Natural killer cell (primary cell): ENCODE measurements at regions not wholly inside any gene's neighbourhood (a gene's known extent, or its start where the extent isn't known, plus 50 kb on each side); places are given as distances from the start of the nearest gene placed in this dataset.

Experiments
- ATAC-seq, 3 donors: fragments of 150-1000 bp in 2 of 3; fragments of 200-7000 bp in 1 of 3; cut with Tn5 transposase; 1 replicate in 1 of 3; 2 replicates in 2 of 3; pipeline ENCODE4 v1.10.0; 2021; ENCODE audit warnings: mild to moderate bottlenecking in 2 of 3, moderate library complexity in 2 of 3
- DNase-seq, 2 donors: peaks; one replicate each; pipeline versions ENCODE4 v3.0.0 to v3.0.0-alpha.2; 2013 to 2021; ENCODE audit warnings: mixed read lengths in 1 of 2
- H3K27ac ChIP-seq: one replicate; pipeline ENCODE4 v1.5.1; 2013; ENCODE audit warnings: mild to moderate bottlenecking, low read length
- H3K27me3 ChIP-seq: one replicate; pipeline ENCODE4 v1.6.1; 2013; ENCODE audit warnings: low read length; ENCODE audit not compliant: control insufficient read depth, insufficient read depth
- H3K36me3 ChIP-seq: one replicate; pipeline ENCODE4 v1.6.1; 2013; ENCODE audit warnings: low read length; ENCODE audit not compliant: control insufficient read depth, insufficient read depth
- H3K4me1 ChIP-seq: one replicate; pipeline ENCODE4 v1.6.1; 2013; ENCODE audit warnings: low read length; ENCODE audit not compliant: control insufficient read depth, insufficient read depth
- H3K4me3 ChIP-seq: one replicate; pipeline ENCODE4 v1.5.1; 2013; ENCODE audit warnings: low read length
- H3K9me3 ChIP-seq: one replicate; pipeline ENCODE4 v1.6.1; 2013; ENCODE audit warnings: low read length; ENCODE audit not compliant: control insufficient read depth, insufficient read depth
- H3K27ac Mint-ChIP-seq, 2 donors: one replicate each; pipeline ENCODE4 v1.8.0; 2022; ENCODE audit warnings: mild to moderate bottlenecking in 2 of 2, mixed read lengths in 2 of 2, moderate library complexity in 1 of 2
- H3K27me3 Mint-ChIP-seq, 2 donors: one replicate each; pipeline ENCODE4 v1.8.0; 2022; ENCODE audit warnings: low read depth in 2 of 2, mixed read lengths in 2 of 2
- H3K36me3 Mint-ChIP-seq: one replicate; pipeline ENCODE4 v1.8.0; 2022; ENCODE audit warnings: mixed read lengths
- H3K4me1 Mint-ChIP-seq, 2 donors: one replicate each; pipeline ENCODE4 v1.8.0; 2022; ENCODE audit warnings: mixed read lengths in 2 of 2
- H3K4me3 Mint-ChIP-seq: one replicate; pipeline ENCODE4 v1.8.0; 2022; ENCODE audit warnings: mild to moderate bottlenecking, moderate library complexity, mixed read lengths
- H3K9me3 Mint-ChIP-seq, 2 donors: one replicate each; pipeline ENCODE4 v1.8.0; 2022; ENCODE audit warnings: mixed read lengths in 2 of 2
- CTCF ChIP-seq: fragments of 200-600 bp; IDR thresholded peaks from one replicate; pipeline ENCODE4 v1.8.0; 2022; ENCODE audit warnings: antibody characterized with exemption
- WGBS: methylation state at CpG from one replicate; pipeline ENCODE4 v1.1.7; 2013; ENCODE audit warnings: missing lambda C conversion rate; ENCODE audit not compliant: insufficient coverage; 5-methylcytosine and 5-hydroxymethylcytosine counted together
- intact Hi-C: fragments of 100-400 bp; cut with micrococcal nuclease; formaldehyde crosslinking; loops from one replicate; pipeline ENCODE4 v1.14.2; 2022

GRCh38 chr1:238982736-238983135 is 403.6 kb upstream of the CHRM3 start:
- Mint-ChIP-seq H3K4me1 (no peaks in the 10 kb centered on the region), H3K9me3 (peaks cover 3 to 9% of the 10 kb centered on the region in 2 donors), H3K4me3 (no peak overlapping the region), H3K27me3 (no peaks in the 10 kb centered on the region), H3K27ac (no peak overlapping the region), H3K36me3 (no peaks in the 10 kb centered on the region)
- TF ChIP-seq CTCF, result no peak
- Histone ChIP-seq H3K36me3 (no peaks in the 10 kb centered on the region), H3K27me3 (no peaks in the 10 kb centered on the region), H3K4me1 (no peaks in the 10 kb centered on the region), H3K4me3 (no peak overlapping the region), H3K9me3 (no peaks in the 10 kb centered on the region), H3K27ac (no peak overlapping the region)
- DNase-seq, result no peak
- 53% methylated on average over 5 of the region's 5 CpGs for WGBS
- intact Hi-C loops, result no loop called here
- ATAC-seq, result no peak

DNA sequence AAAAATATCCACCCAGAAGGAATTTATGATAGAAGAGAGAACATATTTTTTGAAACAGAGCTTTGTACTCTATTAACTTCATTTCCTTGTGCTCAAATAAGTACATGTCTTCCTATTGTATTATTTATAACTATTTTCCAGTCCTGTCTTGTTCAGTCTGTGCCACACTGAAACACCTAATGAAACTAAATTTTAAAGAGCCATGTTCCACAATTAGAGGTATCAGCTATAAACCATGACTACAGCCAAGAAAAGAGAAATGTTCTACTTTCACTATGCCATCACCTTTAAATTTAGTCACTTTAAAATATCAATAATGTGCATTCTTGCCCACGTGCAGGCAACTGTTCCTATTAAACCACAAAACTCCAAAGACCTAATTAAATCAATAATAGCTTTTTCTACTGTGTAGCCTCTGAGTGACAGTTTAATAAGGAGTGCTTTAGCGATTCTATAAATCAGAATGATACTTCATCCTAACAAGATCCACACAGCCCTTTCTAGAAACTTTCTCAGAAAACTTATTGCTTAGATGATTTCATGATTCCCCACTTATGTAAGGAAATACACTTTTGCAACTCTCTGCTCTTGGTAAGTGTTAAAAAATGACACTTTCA is 404.9 kb upstream of the CHRM3 start:
- Mint-ChIP-seq H3K27ac (no peak overlapping the region), H3K27me3 (no peaks in the 10 kb centered on the region), H3K4me3 (no peak overlapping the region), H3K36me3 (no peaks in the 10 kb centered on the region), H3K9me3 (peaks cover 3 to 9% of the 10 kb centered on the region in 2 donors), H3K4me1 (no peaks in the 10 kb centered on the region)
- Histone ChIP-seq H3K4me1 (no peaks in the 10 kb centered on the region), H3K9me3 (no peaks in the 10 kb centered on the region), H3K4me3 (no peak overlapping the region), H3K27me3 (no peaks in the 10 kb centered on the region), H3K27ac (no peak overlapping the region), H3K36me3 (no peaks in the 10 kb centered on the region)
- intact Hi-C loops, result no loop called here
- WGBS, result no CpG with 5 or more reads among the region's 2 CpGs
- no peak for ATAC-seq
- DNase-seq, result no peak
- TF ChIP-seq CTCF, result no peak

DNA sequence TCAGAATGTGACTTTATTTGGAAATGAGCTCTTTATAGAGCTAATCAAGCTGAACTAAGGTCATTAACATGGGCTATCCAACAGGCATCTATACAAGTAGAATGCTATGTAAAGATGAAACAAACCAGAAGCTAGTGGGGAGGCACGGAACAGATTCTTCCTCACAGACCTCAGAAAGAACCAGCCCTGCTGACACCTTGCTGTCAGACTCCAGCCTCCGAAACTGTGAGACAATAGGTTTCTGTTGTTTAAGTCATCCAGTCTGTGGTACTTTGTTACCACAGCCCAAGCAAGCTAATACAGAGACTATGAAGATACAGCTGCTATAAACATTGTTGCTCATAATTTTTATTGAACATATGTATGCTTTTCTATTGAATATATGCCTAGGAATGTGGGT is 406.3 kb upstream of the CHRM3 start:
- Histone ChIP-seq H3K27me3 (no peaks in the 10 kb centered on the region), H3K27ac (no peak overlapping the region), H3K4me1 (no peaks in the 10 kb centered on the region), H3K9me3 (no peaks in the 10 kb centered on the region), H3K4me3 (no peak overlapping the region), H3K36me3 (no peaks in the 10 kb centered on the region)
- no peak overlapping the region for H3K27ac Mint-ChIP-seq
- no peaks in the 10 kb centered on the region for H3K27me3 Mint-ChIP-seq
- no peak for TF ChIP-seq CTCF
- no peak overlapping the region for H3K4me3 Mint-ChIP-seq
- H3K36me3 Mint-ChIP-seq, result no peaks in the 10 kb centered on the region
- 67% methylated on average over 1 of the region's 2 CpGs for WGBS
- no peaks in the 10 kb centered on the region for H3K4me1 Mint-ChIP-seq
- ATAC-seq (no peak), DNase-seq (no peak)
- intact Hi-C loops, result no loop called here
- H3K9me3 Mint-ChIP-seq, result peaks cover 7 to 9% of the 10 kb centered on the region in 2 donors

- no peaks in the 10 kb centered on the region for H3K27me3 Mint-ChIP-seq
- H3K27me3 ChIP-seq, result no peaks in the 10 kb centered on the region
- ATAC-seq, result no peak
These were observed 421.7 kb upstream of the CHRM3 start for GRCh38 chr1:238964631-238965030.

More at GRCh38 chr1:238964631-238965030, 421.7 kb upstream of the CHRM3 start:
- Histone ChIP-seq H3K9me3 (no peaks in the 10 kb centered on the region), H3K36me3 (no peaks in the 10 kb centered on the region), H3K4me3 (no peak overlapping the region), H3K4me1 (no peaks in the 10 kb centered on the region), H3K27ac (no peak overlapping the region)
- Mint-ChIP-seq H3K4me1 (no peaks in the 10 kb centered on the region), H3K4me3 (no peak overlapping the region), H3K9me3 (peaks cover 7 to 24% of the 10 kb centered on the region in 2 donors), H3K27ac (no peak overlapping the region), H3K36me3 (no peaks in the 10 kb centered on the region)
- no peak for TF ChIP-seq CTCF
- intact Hi-C loops, result no loop called here
- 79% methylated on average over 5 of the region's 5 CpGs for WGBS
- DNase-seq, result no peak
